GM20431 (cell line): ENCODE measurements at regions not wholly inside any gene's neighbourhood (a gene's known extent, or its start where the extent isn't known, plus 50 kb on each side); places are given as distances from the start of the nearest gene placed in this dataset.
"Not testable (repeated sequence)": the region's sequence is repeated elsewhere in the genome, so short reads cannot be mapped to it uniquely, and the experiment has no call there.

Source experiments
- in situ Hi-C: fragments of 300-500 bp; cut with MseI, MboI; formaldehyde crosslinking; loops from one replicate; pipeline ENCODE4 v1.15.0; 2020; ENCODE audit warnings: low sequenced_read_pairs; ENCODE audit not compliant: unreplicated experiment

DNA sequence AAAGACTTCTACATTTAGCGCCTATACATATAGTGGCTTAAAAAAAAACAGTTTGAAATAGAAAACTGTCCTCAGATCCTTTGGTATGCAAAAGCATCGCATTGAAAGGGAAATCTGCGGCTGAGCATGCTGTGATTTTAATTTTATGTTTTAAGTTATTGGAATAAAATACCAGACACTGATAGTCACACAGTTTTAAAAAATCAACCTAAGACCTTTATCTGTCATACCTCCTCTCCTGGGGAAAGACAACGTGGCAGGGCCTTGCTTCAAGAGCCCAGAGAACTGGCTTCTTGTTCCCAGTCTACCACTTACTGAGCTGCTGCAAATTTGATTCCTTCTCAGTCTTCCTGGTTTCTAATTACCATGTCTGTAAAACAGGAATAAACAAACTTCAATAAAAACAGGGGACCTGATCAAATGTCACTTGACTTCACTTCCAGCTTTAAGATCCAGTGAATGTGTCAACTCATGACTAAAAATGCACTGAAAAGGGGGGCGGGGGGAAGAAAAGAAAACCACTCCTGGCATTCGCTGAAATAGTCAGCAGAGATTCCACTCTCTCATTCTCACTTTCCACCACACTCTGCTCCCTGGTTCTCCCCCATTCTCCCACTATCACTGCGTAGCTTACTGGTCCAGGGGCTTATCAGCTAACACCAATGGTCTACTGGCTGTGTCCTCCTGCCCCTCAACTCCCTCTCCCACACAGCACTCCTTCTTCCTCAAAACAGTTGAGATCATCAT lies 494.7 kb upstream of the MARCKS start:
- in situ Hi-C loops = no loop called here

DNA sequence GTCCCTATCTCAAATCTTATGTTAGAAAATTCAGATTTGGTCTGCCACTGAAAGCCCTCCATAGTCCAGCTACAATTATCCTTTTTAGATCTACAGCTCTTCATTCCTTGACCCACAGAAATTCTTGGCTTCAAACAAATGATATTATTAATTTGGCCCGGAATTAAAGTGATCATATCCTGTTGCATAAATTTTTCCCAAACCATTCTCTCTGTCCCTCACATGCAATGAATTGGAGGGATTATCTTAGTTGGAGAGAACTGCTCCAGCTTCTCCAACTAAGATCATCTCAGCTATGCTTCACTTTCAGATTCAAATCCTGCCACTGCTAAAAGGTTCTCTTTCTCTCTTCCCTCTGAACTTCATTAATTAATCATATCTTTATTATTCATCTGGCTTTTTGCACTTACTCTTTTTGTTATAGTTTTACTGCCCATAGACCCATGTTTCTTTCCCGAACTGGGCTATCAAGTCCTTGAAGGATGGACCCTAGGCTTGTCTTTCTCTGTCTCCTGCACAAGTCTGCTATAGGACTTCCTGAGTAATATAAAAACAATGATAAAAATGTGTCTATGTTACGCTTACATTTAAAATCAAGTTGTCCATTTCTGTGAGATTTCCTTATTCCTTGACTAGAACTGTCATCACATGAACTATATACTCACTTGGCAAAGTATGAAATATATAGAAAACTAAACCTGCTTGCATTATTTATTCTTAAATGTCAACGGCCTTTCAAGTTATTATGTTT lies 493.9 kb upstream of the MARCKS start:
- in situ Hi-C loops = no loop called here

DNA sequence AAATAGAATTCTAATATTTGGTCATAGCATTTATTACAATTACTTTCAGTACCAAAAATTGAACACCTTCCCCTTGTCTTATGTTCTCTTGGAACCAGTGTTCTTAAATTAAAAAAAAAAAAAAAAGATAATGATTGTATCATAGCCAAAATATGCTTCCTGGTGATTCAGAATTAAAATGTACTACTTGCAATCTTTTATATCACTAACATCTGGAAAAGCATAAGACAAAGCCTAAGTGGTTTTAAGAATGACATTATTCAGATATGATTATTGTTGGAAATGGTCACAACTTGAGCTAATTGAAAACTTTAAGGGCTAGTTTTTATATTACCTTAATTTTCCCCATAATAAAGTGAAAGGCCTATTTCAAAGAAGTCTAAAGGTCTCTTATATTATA lies 493.3 kb upstream of the MARCKS start:
- in situ Hi-C loops = no loop called here

DNA sequence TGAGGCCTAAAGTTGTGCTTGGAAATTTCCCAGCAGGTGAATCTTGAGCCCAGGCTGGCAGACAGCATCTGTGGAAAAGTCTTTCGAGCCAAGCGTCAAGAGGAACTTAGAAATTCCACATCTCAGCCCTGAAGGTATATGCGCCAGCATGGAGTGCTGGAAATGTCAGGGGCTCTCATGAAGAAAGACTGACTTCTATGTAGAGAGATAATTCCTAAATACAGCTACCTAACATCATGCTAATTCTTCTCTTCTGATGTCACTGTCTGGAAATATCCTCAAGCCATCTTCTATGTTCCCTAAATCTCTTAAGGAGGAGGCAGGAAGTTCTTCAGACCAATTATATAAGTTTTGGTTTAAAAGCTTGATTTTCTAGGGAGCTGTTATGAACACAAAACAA lies 492.4 kb upstream of the MARCKS start:
- in situ Hi-C loops = no loop called here

DNA sequence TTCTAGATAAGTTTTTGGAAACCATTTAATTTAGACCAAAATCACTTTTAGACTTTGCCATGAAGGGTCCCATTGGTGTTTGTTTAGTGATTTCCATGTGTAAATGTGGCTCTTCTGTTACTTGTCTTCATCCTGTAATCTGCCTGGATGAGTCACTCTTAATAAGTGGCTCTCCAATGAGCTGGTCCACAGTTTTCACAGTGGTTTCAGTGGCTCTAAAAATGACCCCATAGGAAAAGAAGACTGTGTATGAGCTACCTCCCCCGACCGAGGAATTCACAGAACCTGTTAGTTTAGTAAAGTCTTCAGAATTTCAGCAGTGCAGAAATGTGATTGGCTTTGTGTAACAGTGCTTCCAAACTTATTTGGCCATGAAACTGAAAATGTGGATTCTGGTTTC lies 492.0 kb upstream of the MARCKS start:
- in situ Hi-C loops = no loop called here

DNA sequence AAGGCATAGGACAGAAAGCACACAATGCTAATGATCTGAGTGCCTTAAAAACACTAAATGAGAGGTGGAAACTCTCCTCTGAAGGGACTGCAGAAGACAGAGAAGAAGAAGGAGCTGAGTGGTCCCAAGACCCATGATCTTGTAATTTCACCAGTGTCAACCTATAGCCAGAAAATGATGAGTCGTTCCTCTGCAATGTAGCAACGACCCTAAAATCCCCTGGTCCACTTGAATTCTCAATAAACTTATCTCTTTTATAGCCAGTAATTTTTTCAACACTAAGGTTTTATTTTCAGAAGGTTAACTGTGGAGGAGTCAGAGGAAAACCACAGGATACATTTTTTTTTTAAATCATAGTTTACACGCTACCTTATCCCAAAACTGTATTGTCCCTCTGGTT lies 490.6 kb upstream of the MARCKS start:
- in situ Hi-C loops = no loop called here

DNA sequence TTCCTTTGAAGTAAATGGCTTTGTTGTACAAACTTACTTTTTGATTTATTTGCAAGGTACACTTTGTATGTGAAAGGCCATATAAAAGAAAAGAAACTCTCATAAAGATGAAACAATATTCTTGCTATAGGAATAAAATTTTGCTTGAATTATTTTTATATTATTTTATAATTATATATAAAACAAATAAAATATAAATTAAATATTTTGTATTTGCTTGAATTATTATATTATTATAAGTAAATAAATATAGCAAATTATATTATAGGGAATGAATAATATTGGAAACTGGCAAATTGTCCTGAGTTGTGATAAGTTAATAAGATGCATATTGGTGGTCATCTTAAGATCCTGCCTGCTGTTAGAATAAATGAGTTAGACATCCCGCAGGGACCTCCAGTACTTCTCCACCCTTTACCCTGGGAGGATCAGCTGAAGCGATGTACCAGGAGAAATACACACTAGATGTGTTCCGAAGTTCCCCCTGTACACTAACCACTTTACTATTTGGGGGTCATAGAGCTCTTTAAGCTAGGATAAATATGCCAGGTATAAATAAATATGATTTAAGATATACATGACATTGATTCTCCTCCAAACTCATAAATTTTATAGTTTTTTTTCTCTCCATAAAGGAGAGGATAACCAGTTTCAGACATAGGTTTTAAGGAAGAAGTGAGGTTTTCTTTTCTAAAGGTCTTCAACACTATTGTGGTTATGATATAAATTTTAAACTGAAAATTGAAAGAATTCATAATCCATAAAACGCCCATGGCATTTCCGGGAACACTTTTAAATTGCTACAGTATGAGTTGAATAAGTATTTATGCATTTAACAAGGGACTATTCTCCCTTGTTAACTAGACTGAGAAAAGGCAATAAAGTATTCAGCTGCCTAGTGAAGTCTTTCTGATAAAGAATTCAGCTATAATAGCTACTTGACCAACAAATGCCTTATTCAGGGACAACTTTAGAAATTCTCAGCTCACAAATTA lies 486.3 kb upstream of the MARCKS start:
- in situ Hi-C loops = no loop called here

DNA sequence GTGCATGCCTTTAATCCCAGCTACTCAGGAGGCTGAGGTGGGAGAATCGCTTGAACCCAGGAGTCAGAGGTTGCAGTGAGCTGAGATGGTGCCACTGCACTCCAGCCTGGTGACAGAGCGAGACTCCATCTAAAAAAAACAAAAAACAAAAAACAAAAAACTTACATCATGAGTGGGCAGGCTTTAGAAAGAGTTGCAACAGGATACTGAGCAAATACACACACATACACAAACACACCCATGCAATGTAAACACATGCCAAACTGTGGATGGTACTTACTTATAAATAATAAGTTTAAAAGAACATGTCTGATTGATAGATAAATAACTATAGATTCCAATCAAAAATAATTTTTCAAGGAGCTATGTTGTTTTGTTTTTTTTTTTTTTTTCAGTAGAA lies 481.7 kb upstream of the MARCKS start:
- in situ Hi-C loops = not testable (repeated sequence)

DNA sequence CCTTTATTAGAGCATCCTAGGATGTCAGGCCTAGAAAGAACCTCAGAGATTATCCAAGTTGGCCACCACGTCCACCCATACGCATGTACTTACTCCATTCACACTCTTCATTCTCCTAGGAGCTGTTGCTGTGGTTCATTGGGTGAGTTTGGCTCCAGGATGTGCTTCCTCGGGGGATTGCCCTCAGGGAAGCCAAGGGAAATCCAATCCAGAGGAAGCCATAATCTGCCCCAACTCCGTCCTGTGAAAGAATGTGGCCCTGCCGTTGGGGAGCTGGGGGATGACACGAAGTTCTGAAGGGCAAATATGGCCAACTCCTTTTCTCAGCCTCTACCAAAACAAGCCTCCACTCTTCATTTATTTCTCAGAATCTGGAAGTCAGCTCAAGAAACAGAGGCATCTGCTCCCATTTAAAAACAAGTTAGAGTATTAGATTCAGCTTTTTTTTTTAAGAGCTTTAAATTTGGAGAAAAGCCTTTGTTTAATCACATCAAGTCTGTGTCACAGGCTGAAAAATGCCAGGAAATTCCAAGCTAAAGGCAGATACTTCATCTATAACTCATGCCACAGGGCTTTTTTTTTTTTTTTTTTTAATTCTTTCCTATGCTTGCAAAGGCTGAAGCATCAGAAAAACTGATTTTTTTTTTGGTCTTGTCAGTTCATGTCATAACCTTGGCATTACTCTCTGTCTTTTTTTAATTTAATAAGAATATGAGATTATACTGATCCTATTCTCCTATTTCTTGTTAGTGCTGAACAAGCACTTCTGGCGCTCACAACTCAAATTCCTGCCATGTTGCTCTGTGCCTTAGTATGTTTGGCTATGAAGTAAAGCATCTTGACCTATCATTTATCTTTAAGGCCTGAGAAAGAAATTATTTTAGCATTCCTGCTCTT lies 480.9 kb upstream of the MARCKS start:
- in situ Hi-C loops = no loop called here

DNA sequence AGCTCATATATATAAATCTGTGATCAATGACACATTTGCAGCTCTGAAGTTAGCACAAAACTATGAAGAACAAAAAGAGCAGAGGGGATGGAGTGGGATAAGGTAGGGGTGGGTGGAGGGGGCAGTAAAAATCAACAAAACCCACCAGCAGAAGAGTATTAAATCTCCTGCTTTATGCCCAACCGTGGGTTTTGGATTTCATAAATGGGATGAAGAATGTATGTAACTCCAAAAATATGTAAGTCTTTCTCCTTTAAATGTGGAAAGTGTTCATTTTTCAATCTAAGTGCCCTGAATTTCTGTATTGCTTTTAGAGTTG lies 480.3 kb upstream of the MARCKS start:
- in situ Hi-C loops = no loop called here

DNA sequence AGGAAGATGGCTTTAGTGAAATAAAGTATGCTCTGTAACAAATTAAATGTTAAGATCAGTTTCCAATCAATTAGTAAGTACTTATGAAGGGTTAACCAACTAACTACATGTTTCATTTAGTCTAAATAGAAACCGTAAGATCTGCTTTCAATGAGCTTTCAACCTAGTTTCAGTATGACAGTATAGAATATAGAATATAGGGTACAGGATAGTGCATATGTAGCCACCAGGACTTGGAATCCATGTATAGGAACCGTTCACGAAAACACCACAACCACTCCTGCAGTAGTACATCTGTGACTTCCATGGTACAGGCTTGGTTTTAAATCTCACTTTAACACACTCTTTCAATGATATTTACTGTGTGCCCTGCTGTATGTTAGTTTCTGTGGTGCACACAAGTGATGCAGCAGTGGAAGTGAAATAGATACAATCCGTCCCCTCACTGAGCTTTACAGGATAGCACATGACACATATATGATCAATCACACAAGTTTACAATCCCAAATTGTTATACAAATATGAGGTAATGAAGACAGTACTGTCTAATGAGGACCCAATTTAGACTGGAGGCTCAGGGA lies 479.7 kb upstream of the MARCKS start:
- in situ Hi-C loops = no loop called here

DNA sequence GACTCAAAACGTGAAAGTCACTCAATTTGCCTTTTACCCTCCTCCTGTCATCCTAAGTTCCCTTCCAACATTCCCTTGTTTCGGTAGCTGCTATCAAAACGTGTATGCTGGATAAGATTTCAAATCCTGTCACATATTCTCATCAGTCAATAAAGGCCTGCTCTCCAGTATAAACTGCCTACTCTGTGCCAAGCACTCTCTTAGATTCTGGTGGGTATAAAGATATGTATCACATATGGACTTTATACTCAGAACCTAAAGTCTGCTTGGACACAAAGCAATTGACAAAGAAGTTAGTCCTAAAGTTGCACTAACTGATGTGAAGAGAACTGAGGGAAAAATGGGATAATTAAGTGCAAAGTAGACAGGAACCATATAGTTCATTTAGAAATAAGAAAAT lies 476.6 kb upstream of the MARCKS start:
- in situ Hi-C loops = no loop called here

DNA sequence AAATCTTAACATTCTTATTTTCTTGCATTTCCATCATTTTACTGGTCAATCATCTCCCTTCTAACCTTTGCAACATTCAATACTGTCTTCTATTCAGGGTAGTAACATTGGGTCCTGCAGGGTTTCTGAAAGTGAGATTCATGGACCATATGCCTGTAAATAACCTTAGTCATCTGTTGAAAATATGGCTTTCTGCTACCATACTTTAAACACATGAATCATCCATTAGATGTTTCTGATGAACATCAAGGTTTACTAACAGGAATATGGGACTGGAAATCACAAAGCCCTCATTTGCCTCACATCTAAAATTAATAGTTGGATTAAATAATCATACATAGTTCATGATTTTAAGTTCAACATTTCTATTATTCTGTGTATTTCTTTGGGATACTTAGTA lies 475.9 kb upstream of the MARCKS start:
- in situ Hi-C loops = no loop called here

DNA sequence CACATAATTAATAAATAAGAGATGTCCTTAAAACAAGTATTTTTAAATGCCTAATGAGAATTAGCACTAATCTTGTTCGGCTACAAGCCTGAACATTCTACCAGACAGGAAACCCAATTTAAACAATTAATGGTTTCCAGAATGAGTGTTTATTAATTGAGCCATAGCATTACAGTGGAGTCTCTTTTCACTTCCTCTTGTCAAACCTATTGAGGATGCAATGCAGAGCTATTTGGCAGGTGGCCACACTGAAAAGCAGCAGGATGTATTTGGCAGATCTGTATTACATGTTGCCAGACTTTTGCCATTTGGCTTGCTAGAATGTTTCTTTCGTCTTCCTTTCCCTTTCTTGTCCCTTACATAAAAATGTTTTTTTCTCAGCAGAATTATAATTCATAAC lies 475.2 kb upstream of the MARCKS start:
- in situ Hi-C loops = no loop called here

DNA sequence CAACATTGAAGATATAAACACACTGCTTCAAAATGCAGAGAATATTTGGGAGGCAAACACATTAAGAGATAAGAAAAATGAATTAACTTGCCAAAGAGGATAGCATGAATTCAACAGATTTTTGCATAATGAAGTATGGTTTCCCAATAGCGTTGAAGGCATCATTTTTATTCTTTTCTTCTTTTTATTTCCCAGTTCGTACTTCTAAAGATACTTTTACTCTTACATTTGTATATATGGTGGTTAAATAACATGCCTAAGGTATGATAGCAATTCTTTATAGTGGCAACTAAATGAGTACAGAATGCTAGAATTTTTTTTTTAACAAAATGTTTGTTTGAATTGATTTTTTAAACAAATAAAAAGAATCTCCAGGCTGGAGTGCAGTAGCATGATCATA lies 473.4 kb upstream of the MARCKS start:
- in situ Hi-C loops = no loop called here

DNA sequence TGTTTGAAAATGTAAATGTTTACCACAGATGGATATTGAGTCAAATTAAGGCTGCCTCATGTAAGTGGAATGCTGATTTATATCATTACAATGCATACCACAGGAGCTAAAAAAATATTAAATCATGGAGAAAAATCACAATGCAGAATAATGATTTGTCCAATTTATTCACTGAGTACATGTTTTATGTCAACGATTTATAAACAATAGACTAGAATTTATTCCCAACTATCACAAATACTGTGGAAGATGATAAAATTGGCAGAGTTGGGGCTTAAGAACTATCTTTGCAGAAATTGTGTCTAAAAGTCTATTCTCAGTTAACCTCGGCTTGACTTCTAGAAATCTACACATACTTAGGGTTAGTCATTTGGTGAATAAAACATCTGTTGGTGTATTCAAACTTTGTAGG lies 472.1 kb upstream of the MARCKS start:
- in situ Hi-C loops = no loop called here

DNA sequence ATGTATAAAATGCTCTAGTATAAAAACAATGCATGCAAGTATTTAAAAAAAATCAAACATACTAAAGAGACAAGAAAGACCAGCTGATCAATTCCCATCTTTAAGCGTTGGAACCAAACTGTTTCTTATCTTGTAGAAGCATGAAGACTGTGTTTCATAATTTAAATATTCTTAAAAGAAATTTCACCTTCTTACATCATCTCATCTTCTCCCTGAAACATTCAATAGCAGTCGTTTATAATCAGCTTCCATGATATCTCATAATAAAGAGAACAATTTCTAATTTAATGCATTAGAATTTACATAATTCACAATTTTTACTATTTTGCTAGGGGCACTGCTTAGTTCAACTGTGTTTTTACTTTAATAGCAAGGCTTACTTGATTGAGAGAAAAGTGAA lies 468.1 kb upstream of the MARCKS start:
- in situ Hi-C loops = no loop called here

DNA sequence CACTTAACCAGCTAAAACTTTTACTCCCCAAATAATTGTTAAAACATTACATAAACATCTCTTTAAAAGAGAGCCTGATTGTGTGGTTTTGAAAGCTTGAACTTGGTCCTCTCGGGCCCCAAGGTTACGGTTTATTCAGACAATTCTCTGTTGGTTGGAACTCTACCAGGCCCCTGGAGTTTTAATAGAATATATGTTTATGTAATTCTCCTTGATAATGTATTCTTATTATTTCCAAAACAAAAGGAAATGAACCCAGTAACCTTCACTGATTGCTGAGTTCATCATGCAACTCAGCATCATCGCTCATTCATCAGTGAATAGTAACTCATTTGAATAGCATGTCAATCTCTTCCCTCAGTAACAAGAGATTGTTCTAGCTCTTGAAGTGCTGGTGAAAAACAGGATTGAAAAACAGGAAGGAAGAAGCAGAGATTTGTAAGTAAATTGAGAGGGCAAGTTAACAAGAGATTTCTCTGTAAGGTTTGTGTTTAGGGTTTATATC lies 464.5 kb upstream of the MARCKS start:
- in situ Hi-C loops = no loop called here

DNA sequence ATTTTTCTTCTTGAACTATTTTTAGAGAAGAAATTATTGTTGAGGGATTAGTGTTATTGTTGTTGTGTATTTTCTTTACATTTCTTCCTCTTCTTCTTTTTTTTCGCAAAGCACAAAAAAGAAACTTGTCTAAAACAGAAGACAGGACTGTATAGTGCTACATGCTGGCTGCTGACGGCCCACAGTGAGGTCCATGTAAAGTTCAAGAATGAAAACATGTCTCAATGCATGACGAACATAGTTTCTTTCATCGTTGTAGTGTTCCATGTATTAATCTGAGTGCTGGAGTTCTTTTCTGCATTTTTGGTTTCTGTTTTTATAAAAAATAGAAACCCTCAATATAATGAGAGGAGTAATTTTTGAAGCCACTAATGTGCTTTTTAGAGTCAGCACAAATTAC lies 462.9 kb upstream of the MARCKS start:
- in situ Hi-C loops = no loop called here
